ENCODE measurements at regions not wholly inside any gene's neighbourhood (a gene's known extent, or its start where the extent isn't known, plus 50 kb on each side); places are given as distances from the start of the nearest gene placed in this dataset.

DNA sequence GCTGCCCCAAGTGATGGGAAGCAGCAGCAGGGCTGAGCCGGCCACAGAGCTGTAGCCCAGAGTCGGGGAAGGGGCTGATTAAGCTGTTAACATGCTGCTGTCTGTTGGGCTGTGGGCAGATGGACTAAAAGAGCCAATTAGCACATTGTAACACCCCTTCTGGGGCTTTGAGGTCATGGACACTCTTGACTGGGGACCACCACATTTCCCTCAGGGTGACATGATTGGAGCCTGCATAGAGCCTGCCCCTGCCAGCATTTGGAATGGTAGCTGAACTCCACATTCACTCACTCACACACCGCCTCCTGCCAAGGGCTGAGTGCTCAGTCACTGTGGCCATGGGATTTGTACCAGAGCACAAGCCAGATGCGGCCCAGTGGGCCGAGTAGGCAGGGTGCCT lies 646.9 kb downstream of the FAT4 start (continued):
- TF ChIP-seq, protein P1, sequence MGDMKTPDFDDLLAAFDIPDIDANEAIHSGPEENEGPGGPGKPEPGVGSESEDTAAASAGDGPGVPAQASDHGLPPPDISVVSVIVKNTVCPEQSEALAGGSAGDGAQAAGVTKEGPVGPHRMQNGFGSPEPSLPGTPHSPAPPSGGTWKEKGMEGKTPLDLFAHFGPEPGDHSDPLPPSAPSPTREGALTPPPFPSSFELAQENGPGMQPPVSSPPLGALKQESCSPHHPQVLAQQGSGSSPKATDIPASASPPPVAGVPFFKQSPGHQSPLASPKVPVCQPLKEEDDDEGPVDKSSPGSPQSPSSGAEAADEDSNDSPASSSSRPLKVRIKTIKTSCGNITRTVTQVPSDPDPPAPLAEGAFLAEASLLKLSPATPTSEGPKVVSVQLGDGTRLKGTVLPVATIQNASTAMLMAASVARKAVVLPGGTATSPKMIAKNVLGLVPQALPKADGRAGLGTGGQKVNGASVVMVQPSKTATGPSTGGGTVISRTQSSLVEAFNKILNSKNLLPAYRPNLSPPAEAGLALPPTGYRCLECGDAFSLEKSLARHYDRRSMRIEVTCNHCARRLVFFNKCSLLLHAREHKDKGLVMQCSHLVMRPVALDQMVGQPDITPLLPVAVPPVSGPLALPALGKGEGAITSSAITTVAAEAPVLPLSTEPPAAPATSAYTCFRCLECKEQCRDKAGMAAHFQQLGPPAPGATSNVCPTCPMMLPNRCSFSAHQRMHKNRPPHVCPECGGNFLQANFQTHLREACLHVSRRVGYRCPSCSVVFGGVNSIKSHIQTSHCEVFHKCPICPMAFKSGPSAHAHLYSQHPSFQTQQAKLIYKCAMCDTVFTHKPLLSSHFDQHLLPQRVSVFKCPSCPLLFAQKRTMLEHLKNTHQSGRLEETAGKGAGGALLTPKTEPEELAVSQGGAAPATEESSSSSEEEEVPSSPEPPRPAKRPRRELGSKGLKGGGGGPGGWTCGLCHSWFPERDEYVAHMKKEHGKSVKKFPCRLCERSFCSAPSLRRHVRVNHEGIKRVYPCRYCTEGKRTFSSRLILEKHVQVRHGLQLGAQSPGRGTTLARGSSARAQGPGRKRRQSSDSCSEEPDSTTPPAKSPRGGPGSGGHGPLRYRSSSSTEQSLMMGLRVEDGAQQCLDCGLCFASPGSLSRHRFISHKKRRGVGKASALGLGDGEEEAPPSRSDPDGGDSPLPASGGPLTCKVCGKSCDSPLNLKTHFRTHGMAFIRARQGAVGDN (IDR thresholded peaks at IDR 0.05) = no peak
- TF ChIP-seq MAX (IDR thresholded peaks at IDR 0.05; ENCODE audit: low read depth, low read length) = no peak
- TF ChIP-seq KDM1A (IDR thresholded peaks at IDR 0.05; ENCODE audit: borderline replicate concordance) = no peak
- TF ChIP-seq, protein P2, sequence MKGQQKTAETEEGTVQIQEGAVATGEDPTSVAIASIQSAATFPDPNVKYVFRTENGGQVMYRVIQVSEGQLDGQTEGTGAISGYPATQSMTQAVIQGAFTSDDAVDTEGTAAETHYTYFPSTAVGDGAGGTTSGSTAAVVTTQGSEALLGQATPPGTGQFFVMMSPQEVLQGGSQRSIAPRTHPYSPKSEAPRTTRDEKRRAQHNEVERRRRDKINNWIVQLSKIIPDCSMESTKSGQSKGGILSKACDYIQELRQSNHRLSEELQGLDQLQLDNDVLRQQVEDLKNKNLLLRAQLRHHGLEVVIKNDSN (IDR thresholded peaks at IDR 0.05; ENCODE audit: borderline replicate concordance, extremely low read length, insufficient read depth, low read depth, low read length) = no peak
- TF ChIP-seq, protein P3, sequence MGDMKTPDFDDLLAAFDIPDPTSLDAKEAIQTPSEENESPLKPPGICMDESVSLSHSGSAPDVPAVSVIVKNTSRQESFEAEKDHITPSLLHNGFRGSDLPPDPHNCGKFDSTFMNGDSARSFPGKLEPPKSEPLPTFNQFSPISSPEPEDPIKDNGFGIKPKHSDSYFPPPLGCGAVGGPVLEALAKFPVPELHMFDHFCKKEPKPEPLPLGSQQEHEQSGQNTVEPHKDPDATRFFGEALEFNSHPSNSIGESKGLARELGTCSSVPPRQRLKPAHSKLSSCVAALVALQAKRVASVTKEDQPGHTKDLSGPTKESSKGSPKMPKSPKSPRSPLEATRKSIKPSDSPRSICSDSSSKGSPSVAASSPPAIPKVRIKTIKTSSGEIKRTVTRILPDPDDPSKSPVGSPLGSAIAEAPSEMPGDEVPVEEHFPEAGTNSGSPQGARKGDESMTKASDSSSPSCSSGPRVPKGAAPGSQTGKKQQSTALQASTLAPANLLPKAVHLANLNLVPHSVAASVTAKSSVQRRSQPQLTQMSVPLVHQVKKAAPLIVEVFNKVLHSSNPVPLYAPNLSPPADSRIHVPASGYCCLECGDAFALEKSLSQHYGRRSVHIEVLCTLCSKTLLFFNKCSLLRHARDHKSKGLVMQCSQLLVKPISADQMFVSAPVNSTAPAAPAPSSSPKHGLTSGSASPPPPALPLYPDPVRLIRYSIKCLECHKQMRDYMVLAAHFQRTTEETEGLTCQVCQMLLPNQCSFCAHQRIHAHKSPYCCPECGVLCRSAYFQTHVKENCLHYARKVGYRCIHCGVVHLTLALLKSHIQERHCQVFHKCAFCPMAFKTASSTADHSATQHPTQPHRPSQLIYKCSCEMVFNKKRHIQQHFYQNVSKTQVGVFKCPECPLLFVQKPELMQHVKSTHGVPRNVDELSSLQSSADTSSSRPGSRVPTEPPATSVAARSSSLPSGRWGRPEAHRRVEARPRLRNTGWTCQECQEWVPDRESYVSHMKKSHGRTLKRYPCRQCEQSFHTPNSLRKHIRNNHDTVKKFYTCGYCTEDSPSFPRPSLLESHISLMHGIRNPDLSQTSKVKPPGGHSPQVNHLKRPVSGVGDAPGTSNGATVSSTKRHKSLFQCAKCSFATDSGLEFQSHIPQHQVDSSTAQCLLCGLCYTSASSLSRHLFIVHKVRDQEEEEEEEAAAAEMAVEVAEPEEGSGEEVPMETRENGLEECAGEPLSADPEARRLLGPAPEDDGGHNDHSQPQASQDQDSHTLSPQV (IDR thresholded peaks at IDR 0.05) = no peak
- no peak for TF ChIP-seq STAT1 (conservative IDR thresholded peaks at IDR 0.05)
- TF ChIP-seq ATF7 (IDR thresholded peaks at IDR 0.05; ENCODE audit: low read depth) = no peak
- no peak for TF ChIP-seq POLR2AphosphoS2 (IDR thresholded peaks at IDR 0.05; ENCODE audit: low read depth, low read length)
- TF ChIP-seq ATF2 (IDR thresholded peaks at IDR 0.05; ENCODE audit: low read length) = no peak
